ENCODE measurements at regions not wholly inside any gene's neighbourhood (a gene's known extent, or its start where the extent isn't known, plus 50 kb on each side); places are given as distances from the start of the nearest gene placed in this dataset.

DNA sequence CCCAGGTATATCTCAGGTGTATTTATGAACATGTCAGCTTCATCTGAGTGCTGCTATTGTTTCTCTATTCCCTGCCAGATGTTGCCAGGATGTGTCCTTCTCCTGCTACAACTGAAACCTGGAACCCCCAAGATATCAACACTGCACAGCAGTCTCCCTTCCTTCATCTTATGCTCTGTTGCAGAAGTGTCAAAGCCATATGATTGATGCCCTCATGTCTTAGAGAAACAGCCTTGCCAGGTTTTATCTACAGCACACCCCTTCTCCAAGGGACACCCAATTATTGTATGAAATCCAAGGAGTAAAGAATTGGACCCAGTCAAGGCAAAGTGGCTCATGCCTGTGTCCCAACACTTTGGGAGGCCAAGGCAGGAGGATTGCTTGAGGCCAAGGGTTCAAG is 60.5 kb upstream of the GHITM start:
- peaks cover 1% of the 10 kb centered on the region for H3K9me3 Mint-ChIP-seq (ENCODE audit: low read depth)

DNA sequence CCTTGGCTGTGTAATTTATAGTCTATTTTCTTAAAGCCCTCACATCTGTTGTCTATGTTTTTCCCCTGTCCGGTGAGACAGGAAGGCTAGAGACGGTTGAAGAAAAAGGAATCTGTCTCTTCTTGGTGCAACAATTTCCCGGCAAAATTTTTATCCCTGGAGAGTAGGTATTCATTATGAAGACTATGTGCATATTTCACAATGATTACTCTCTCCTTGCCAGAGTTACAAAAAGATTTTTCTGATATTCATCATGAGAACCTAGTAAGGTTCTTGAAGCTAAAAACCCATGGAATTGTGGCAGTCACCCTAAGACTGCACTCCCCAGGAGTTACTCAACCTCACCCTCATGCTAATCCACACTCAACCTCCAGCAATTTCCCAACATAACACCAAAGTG is 55.0 kb upstream of the GHITM start:
- Mint-ChIP-seq H3K27me3 (ENCODE audit: low read depth) (no peaks in the 10 kb centered on the region), H3K36me3 (ENCODE audit: low read depth) (no peaks in the 10 kb centered on the region), H3K9me3 (ENCODE audit: low read depth) (peaks cover 7% of the 10 kb centered on the region), H3K4me1 (ENCODE audit: low read depth) (no peaks in the 10 kb centered on the region), H3K4me3 (ENCODE audit: unreplicated experiment) (no peak overlapping the region), H3K27ac (ENCODE audit: unreplicated experiment) (no peak overlapping the region)
- DNase-seq (ENCODE audit: low spot score) = no peak
- TF ChIP-seq, protein P1, sequence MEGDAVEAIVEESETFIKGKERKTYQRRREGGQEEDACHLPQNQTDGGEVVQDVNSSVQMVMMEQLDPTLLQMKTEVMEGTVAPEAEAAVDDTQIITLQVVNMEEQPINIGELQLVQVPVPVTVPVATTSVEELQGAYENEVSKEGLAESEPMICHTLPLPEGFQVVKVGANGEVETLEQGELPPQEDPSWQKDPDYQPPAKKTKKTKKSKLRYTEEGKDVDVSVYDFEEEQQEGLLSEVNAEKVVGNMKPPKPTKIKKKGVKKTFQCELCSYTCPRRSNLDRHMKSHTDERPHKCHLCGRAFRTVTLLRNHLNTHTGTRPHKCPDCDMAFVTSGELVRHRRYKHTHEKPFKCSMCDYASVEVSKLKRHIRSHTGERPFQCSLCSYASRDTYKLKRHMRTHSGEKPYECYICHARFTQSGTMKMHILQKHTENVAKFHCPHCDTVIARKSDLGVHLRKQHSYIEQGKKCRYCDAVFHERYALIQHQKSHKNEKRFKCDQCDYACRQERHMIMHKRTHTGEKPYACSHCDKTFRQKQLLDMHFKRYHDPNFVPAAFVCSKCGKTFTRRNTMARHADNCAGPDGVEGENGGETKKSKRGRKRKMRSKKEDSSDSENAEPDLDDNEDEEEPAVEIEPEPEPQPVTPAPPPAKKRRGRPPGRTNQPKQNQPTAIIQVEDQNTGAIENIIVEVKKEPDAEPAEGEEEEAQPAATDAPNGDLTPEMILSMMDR (IDR thresholded peaks at IDR 0.05) = no peak

More for the DNA sequence above, 60.5 kb upstream of the GHITM start:
- DNase-seq (ENCODE audit: low spot score) = no peak
- TF ChIP-seq, protein P1 (IDR thresholded peaks at IDR 0.05) = no peak
- Mint-ChIP-seq H3K27me3 (ENCODE audit: low read depth) (no peaks in the 10 kb centered on the region), H3K4me1 (ENCODE audit: low read depth) (peaks cover 26% of the 10 kb centered on the region), H3K4me3 (ENCODE audit: unreplicated experiment) (no peak overlapping the region), H3K36me3 (ENCODE audit: low read depth) (no peaks in the 10 kb centered on the region), H3K27ac (ENCODE audit: unreplicated experiment) (no peak overlapping the region)

DNA sequence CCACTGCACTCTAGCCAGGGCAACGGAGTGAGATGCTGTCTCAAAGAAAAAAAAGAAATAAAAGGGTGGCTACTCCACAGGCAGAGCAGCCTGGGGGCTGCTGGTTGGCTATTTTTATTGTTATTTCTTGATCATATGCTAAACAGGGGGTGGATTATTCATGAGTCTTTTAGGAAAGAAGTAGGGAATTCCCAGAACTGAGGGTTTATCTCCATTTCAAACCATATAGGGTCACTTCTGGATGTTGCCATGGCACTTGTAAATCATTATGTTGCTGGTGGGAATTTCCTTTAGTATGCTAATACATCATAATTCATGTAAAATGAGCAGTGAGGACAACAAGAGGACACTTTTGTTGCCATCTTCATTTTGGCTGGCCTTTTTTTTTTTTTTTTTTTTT is 52.1 kb upstream of the GHITM start:
- Mint-ChIP-seq H3K36me3 (ENCODE audit: low read depth) (no peaks in the 10 kb centered on the region), H3K27ac (ENCODE audit: unreplicated experiment) (no peak overlapping the region), H3K9me3 (ENCODE audit: low read depth) (peaks cover 7% of the 10 kb centered on the region), H3K27me3 (ENCODE audit: low read depth) (peaks cover 3% of the 10 kb centered on the region), H3K4me1 (ENCODE audit: low read depth) (no peaks in the 10 kb centered on the region), H3K4me3 (ENCODE audit: unreplicated experiment) (no peak overlapping the region)
- DNase-seq (ENCODE audit: low spot score) = no peak
- TF ChIP-seq, protein P1 (IDR thresholded peaks at IDR 0.05) = no peak

DNA sequence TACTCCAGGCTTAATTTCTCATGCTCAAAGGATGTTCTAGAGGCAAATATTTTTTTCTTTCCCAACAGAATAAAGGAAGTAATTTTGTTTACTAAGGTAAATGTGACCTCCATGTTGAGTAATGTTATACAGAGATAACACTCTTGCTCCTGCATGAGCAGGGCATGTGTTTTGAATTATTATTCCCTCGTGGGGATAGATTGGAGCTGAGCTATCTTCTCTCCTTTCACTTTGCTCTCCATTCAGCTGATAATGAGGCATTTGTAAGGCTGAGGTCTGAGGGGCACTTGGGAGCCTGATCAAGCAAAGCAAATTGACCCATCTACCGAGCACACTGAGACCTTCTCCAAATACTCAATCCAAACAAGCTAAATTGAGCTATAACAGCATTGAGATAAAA is 50.7 kb upstream of the GHITM start:
- TF ChIP-seq, protein P1 (IDR thresholded peaks at IDR 0.05) = no peak
- no peaks in the 10 kb centered on the region for H3K4me1 Mint-ChIP-seq (ENCODE audit: low read depth)
- no peak for DNase-seq (ENCODE audit: low spot score)
- peaks cover 7% of the 10 kb centered on the region for H3K9me3 Mint-ChIP-seq (ENCODE audit: low read depth)
- no peak overlapping the region for H3K4me3 Mint-ChIP-seq (ENCODE audit: unreplicated experiment)
- peaks cover 3% of the 10 kb centered on the region for H3K27me3 Mint-ChIP-seq (ENCODE audit: low read depth)
- no peaks in the 10 kb centered on the region for H3K36me3 Mint-ChIP-seq (ENCODE audit: low read depth)
- H3K27ac Mint-ChIP-seq (ENCODE audit: unreplicated experiment) = no peak overlapping the region

DNA sequence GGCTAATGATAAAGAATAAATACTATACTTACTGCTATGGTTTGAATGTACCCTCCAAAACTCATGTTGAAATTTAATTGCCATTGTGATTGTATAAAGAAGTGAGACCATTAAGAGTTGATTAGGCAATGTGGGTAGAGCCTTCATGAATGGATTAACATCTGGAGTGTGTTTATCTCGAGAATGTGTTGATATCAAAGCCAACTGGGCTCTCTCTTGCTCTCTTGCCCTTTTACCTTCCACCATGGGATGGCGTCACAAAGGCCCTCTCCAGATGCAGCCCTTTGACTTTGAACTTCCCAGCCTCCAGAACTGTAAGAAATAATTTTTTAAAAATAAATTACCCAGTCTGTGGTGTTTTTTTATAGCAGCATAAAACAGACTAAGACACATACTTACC is 50.1 kb upstream of the GHITM start:
- H3K9me3 Mint-ChIP-seq (ENCODE audit: low read depth) = peaks cover 2% of the 10 kb centered on the region
- DNase-seq (ENCODE audit: low spot score) = no peak
- no peaks in the 10 kb centered on the region for H3K36me3 Mint-ChIP-seq (ENCODE audit: low read depth)
- H3K27ac Mint-ChIP-seq (ENCODE audit: unreplicated experiment) = no peak overlapping the region
- H3K4me3 Mint-ChIP-seq (ENCODE audit: unreplicated experiment) = no peak overlapping the region
- TF ChIP-seq, protein P1 (IDR thresholded peaks at IDR 0.05) = no peak
- H3K27me3 Mint-ChIP-seq (ENCODE audit: low read depth) = peaks cover 3% of the 10 kb centered on the region
- H3K4me1 Mint-ChIP-seq (ENCODE audit: low read depth) = no peaks in the 10 kb centered on the region
